GM19035 (cell line): ENCODE measurements at regions not wholly inside any gene's neighbourhood (a gene's known extent, or its start where the extent isn't known, plus 50 kb on each side); places are given as distances from the start of the nearest gene placed in this dataset.

Experiments
- ATAC-seq: cut with Tn5 transposase; IDR thresholded peaks from one replicate; pipeline ENCODE4 v1.9.1; 2021; ENCODE audit not compliant: unreplicated experiment

- no peak for ATAC-seq
Measured at GRCh38 chr9:2559192-2560152, 62.1 kb upstream of the VLDLR start.

- no peak for ATAC-seq
Measured at GRCh38 chr9:2560180-2560579, 61.4 kb upstream of the VLDLR start.

- no peak for ATAC-seq
Measured at GRCh38 chr9:2565676-2566340, 55.8 kb upstream of the VLDLR start.

DNA sequence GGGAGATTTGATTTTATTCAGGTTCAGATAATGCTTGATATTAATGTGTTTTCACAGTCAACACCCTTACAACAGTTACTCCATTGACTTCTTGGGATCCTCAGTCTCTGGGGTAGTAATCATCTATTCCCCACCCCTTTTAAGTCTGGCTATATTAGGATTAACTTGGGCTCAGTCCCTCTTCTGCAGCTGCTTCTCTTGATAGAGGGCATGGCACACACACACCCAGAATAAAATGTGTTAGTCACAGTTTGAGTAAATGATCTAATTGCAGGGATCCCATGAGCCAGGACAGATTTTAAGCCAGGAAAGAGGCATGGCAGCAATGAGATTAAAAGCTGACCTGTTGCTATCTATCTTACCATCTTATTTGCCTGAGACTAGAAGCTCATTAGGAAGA is 53.7 kb upstream of the VLDLR start:
- no peak for ATAC-seq

DNA sequence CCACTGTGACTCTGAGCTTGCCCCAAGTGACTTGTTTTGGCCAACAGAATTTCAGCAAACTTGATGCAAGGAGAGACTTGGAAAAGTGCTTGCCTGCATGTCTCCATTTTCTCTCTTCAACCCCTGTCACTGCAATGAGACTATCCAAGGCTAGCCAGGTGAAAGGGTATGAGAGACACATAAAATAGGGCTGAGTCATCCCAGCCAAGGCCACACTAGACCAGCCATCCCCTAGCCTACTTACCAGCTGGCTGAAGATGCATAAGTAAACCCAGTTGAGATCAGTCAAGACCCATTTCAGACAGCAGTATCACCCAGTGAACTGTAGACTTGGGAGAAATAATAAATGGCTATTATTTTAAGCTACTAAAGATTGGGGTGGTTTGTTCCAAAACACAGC is 52.9 kb upstream of the VLDLR start:
- ATAC-seq: no peak

GRCh38 chr9:2570615-2571479 is 50.7 kb upstream of the VLDLR start:
- ATAC-seq: peak; percentile 84
